Type B pancreatic cell (in vitro differentiated cells): ENCODE measurements at regions not wholly inside any gene's neighbourhood (a gene's known extent, or its start where the extent isn't known, plus 50 kb on each side); places are given as distances from the start of the nearest gene placed in this dataset.

Experiments used
- DNase-seq: peaks from one replicate; pipeline ENCODE4 v3.0.0; 2021; ENCODE audit warnings: mixed read lengths; ENCODE audit not compliant: unreplicated experiment; ENCODE audit errors: extremely low spot score
- H3K27ac Mint-ChIP-seq: 2 replicates; pipeline ENCODE4 v1.8.0; 2021; ENCODE audit warnings: mild to moderate bottlenecking, mixed read lengths
- H3K27me3 Mint-ChIP-seq: 2 replicates; pipeline ENCODE4 v1.8.0; 2021; ENCODE audit warnings: mixed read lengths
- H3K36me3 Mint-ChIP-seq: 2 replicates; pipeline ENCODE4 v1.8.0; 2021; ENCODE audit warnings: mixed read lengths
- H3K4me1 Mint-ChIP-seq: one replicate; pipeline ENCODE4 v1.8.0; 2021; ENCODE audit warnings: mixed read lengths; ENCODE audit not compliant: unreplicated experiment
- H3K4me3 Mint-ChIP-seq: 2 replicates; pipeline ENCODE4 v1.8.0; 2021; ENCODE audit warnings: mild to moderate bottlenecking, mixed read lengths
- H3K9me3 Mint-ChIP-seq: 2 replicates; pipeline ENCODE4 v1.8.0; 2021; ENCODE audit warnings: mixed read lengths
- TF ChIP-seq, protein P1 (sequence below): fragments of 200-600 bp; sonication (generic); conservative IDR thresholded peaks from 2 replicates; pipeline ENCODE4 v1.5.0; 2021; ENCODE audit warnings: antibody characterized with exemption, mild to moderate bottlenecking

DNA sequence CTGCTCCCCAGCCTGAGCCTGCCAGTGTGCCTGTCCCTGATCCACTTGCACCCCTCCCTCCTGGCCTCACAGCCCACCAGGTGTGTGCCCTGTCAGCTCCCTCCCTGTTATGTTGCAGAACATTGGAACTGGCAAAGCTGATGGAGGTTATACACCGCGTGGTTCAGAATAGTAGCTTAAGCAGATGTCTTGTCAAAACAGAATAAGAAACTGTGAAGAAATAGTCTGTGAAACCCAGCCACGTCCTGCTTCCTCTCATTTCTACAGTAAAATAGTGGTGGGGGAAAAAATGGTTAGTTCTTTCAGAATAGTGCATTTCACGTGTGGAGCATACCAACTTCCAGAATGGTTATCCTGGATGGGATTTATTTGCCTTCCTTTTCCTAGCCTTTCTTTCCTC lies 161.2 kb upstream of the NAV2 start:
- TF ChIP-seq, protein P1, sequence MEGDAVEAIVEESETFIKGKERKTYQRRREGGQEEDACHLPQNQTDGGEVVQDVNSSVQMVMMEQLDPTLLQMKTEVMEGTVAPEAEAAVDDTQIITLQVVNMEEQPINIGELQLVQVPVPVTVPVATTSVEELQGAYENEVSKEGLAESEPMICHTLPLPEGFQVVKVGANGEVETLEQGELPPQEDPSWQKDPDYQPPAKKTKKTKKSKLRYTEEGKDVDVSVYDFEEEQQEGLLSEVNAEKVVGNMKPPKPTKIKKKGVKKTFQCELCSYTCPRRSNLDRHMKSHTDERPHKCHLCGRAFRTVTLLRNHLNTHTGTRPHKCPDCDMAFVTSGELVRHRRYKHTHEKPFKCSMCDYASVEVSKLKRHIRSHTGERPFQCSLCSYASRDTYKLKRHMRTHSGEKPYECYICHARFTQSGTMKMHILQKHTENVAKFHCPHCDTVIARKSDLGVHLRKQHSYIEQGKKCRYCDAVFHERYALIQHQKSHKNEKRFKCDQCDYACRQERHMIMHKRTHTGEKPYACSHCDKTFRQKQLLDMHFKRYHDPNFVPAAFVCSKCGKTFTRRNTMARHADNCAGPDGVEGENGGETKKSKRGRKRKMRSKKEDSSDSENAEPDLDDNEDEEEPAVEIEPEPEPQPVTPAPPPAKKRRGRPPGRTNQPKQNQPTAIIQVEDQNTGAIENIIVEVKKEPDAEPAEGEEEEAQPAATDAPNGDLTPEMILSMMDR, result no peak
- H3K9me3 Mint-ChIP-seq, result no peaks in the 10 kb centered on the region
- H3K27ac Mint-ChIP-seq, result no peak overlapping the region
- H3K27me3 Mint-ChIP-seq, result peaks cover 21% of the 10 kb centered on the region
- no peaks in the 10 kb centered on the region for H3K36me3 Mint-ChIP-seq
- DNase-seq, result no peak
- no peak overlapping the region for H3K4me3 Mint-ChIP-seq
- peaks cover 40% of the 10 kb centered on the region for H3K4me1 Mint-ChIP-seq

DNA sequence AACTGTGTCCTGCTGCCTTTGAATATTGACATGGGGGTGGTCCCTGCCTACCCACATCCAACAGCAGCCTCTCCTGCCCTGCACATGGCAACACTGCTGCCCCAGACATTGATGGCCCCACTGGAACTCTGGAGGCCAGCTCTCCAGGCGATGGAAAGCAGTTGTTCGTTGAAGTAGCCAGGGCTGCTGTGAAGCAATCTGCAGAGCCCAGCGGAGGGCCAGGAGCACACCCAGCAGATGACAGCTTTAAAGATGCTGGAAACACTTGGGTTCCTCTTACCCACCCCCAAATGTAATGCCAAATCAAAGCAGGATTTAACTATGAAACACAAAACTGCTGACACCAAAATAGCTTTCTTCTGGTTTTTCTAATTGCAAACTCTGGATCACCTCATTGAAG lies 165.6 kb upstream of the NAV2 start:
- H3K27me3 Mint-ChIP-seq, result peaks cover 27% of the 10 kb centered on the region
- no peaks in the 10 kb centered on the region for H3K36me3 Mint-ChIP-seq
- no peak overlapping the region for H3K4me3 Mint-ChIP-seq
- TF ChIP-seq, protein P1, result no peak
- H3K4me1 Mint-ChIP-seq, result peaks cover 21% of the 10 kb centered on the region
- H3K27ac Mint-ChIP-seq, result no peak overlapping the region
- no peak for DNase-seq
- H3K9me3 Mint-ChIP-seq, result no peaks in the 10 kb centered on the region

- Mint-ChIP-seq H3K27me3 (peaks cover 27% of the 10 kb centered on the region), H3K9me3 (no peaks in the 10 kb centered on the region), H3K4me3 (no peak overlapping the region), H3K36me3 (no peaks in the 10 kb centered on the region), H3K27ac (no peak overlapping the region), H3K4me1 (peaks cover 14% of the 10 kb centered on the region)
- TF ChIP-seq, protein P1, result no peak
- DNase-seq, result no peak
These were observed 166.3 kb upstream of the NAV2 start for GRCh38 chr11:19546325-19546724.

DNA sequence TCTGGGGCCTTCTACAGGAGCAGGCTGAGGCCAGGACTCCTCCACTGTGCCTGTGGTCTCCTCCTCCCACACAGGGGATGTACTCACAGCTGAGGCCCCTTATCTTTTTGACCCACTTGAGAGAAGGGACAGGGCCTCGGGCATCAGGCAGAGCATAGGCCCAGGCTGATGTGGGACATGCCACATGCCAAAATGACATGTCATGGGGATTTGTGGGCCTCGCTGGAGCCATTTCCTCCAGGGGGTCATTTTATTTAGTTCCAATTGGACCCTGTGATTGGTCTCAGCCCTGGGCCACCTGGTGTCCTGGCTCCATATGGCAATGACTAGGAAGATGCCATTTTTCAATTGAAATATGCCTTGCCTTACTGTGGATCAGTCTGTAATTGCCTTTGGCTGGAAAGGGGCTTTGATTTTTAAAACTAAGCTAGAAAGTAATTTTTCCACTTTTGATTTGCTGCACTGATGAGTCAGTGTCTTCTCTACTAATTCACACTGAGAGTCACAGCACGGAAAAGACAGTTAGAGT lies 171.1 kb upstream of the NAV2 start:
- Mint-ChIP-seq H3K9me3 (no peaks in the 10 kb centered on the region), H3K4me3 (no peak overlapping the region), H3K36me3 (no peaks in the 10 kb centered on the region), H3K27me3 (peaks cover 10% of the 10 kb centered on the region), H3K4me1 (peaks cover 1% of the 10 kb centered on the region), H3K27ac (no peak overlapping the region)
- no peak for DNase-seq
- TF ChIP-seq, protein P1, result no peak

DNA sequence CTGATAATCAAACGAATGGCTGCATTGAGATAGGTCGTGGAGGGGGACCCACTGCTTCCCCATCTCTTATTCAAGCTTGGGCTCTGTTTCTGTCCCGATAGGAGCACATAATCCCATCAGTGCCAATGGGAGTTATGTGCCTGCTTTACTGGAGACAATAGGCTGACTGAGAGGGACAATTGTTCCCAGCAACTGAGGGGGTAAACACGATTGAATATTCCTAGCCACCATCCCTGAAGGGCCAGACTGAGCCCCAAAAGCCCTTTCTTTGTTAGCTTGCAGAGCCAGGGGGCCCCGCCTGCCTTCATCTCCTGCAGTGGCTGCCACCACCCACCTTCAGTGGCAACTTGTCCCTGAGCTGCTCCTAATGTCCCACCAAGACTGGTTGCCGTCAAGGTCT lies 172.8 kb upstream of the NAV2 start:
- H3K4me1 Mint-ChIP-seq, result no peaks in the 10 kb centered on the region
- DNase-seq, result no peak
- H3K9me3 Mint-ChIP-seq, result no peaks in the 10 kb centered on the region
- H3K36me3 Mint-ChIP-seq, result no peaks in the 10 kb centered on the region
- H3K4me3 Mint-ChIP-seq, result no peak overlapping the region
- peaks cover 7% of the 10 kb centered on the region for H3K27me3 Mint-ChIP-seq
- H3K27ac Mint-ChIP-seq, result no peak overlapping the region
- TF ChIP-seq, protein P1, result no peak
